DOHH2 (cell line): ENCODE measurements at regions not wholly inside any gene's neighbourhood (a gene's known extent, or its start where the extent isn't known, plus 50 kb on each side); places are given as distances from the start of the nearest gene placed in this dataset.

Experiments used
- H3F3A ChIP-seq: fragments of 200-600 bp; sonication (generic), shearing (Covaris generic); 2 replicates; pipeline ENCODE4 v1.6.0; 2016; ENCODE audit warnings: antibody characterized with exemption, mild to moderate bottlenecking; ENCODE audit not compliant: control insufficient read depth, insufficient read depth
- H3K27ac ChIP-seq: fragments of 200-600 bp; sonication (generic); 2 replicates; pipeline ENCODE4 v1.5.1; 2014; ENCODE audit warnings: low read depth, mild to moderate bottlenecking, low read length, moderate library complexity
- H3K27me3 ChIP-seq: fragments of 200-600 bp; sonication (generic); 2 replicates; pipeline ENCODE4 v1.6.1; 2014; ENCODE audit warnings: mild to moderate bottlenecking, low read length, mixed read lengths; ENCODE audit not compliant: control insufficient read depth
- H3K36me3 ChIP-seq: fragments of 200-600 bp; sonication (generic); 2 replicates; pipeline ENCODE4 v1.6.1; 2014; ENCODE audit warnings: mild to moderate bottlenecking, low read length, moderate library complexity, mixed read lengths; ENCODE audit not compliant: control insufficient read depth
- H3K4me1 ChIP-seq: fragments of 200-600 bp; sonication (generic); 2 replicates; pipeline ENCODE4 v1.6.1; 2014; ENCODE audit warnings: mild to moderate bottlenecking, low read length, mixed read lengths; ENCODE audit not compliant: control insufficient read depth
- H3K4me2 ChIP-seq: fragments of 200-600 bp; sonication (generic); 2 replicates; pipeline ENCODE4 v1.6.0; 2014; ENCODE audit warnings: mild to moderate bottlenecking, low read length, moderate library complexity
- H3K4me3 ChIP-seq: fragments of 200-600 bp; sonication (generic); 2 replicates; pipeline ENCODE4 v1.5.1; 2014; ENCODE audit warnings: mild to moderate bottlenecking, low read length, mixed read lengths
- H3K79me2 ChIP-seq: fragments of 200-600 bp; sonication (generic); 2 replicates; pipeline ENCODE4 v1.6.1; 2014; ENCODE audit warnings: mild to moderate bottlenecking, low read length, mixed read lengths; ENCODE audit not compliant: control insufficient read depth
- H3K9me2 ChIP-seq: fragments of 200-600 bp; sonication (generic); replicated peaks from 2 replicates; pipeline ENCODE4 v1.6.1; 2014; ENCODE audit warnings: mild to moderate bottlenecking, low read length, mixed read lengths; ENCODE audit not compliant: control insufficient read depth
- H3K9me3 ChIP-seq: fragments of 200-600 bp; sonication (generic); 2 replicates; pipeline ENCODE4 v1.6.1; 2014; ENCODE audit warnings: antibody characterized with exemption, low read length, mixed read lengths; ENCODE audit not compliant: control insufficient read depth, insufficient read depth
- H4K20me1 ChIP-seq: fragments of 200-600 bp; sonication (generic); 2 replicates; pipeline ENCODE4 v1.6.0; 2014; ENCODE audit warnings: low read depth, mild to moderate bottlenecking, antibody characterized with exemption, low read length, moderate library complexity; ENCODE audit not compliant: control insufficient read depth, insufficient read depth
- CTCF ChIP-seq: fragments of 200-600 bp; sonication (generic); IDR thresholded peaks from one replicate; pipeline ENCODE4 v1.5.1; 2014; ENCODE audit warnings: antibody characterized with exemption, mild to moderate bottlenecking, low read depth, low read length; ENCODE audit not compliant: poor library complexity, severe bottlenecking
- EZH2phosphoT487 ChIP-seq: fragments of 200-600 bp; sonication (generic); IDR thresholded peaks from 2 replicates; pipeline ENCODE4 v1.6.1; 2017; ENCODE audit warnings: borderline replicate concordance, mild to moderate bottlenecking, antibody characterized with exemption, low read length, moderate library complexity, mixed read lengths

GRCh38 chr1:219488275-219488674, 124.6 kb downstream of the ZC3H11B start:
- Histone ChIP-seq H3K4me3 (no peak overlapping the region), H3F3A (no peaks in the 10 kb centered on the region), H3K4me1 (no peaks in the 10 kb centered on the region), H3K4me2 (no peak overlapping the region), H3K79me2 (no peaks in the 10 kb centered on the region), H3K36me3 (no peaks in the 10 kb centered on the region), H4K20me1 (no peaks in the 10 kb centered on the region), H3K9me2 (no peaks in the 10 kb centered on the region), H3K9me3 (no peaks in the 10 kb centered on the region), H3K27ac (no peak overlapping the region), H3K27me3 (peaks cover 5% of the 10 kb centered on the region; the same call in 1 of the 2 replicates)
- TF ChIP-seq EZH2phosphoT487 (no peak), CTCF (no peak)

GRCh38 chr1:219483530-219483929, 129.4 kb downstream of the ZC3H11B start:
- no peak for TF ChIP-seq CTCF
- TF ChIP-seq EZH2phosphoT487, result no peak
- H4K20me1 ChIP-seq, result no peaks in the 10 kb centered on the region
- H3K27me3 ChIP-seq, result peaks cover 5% of the 10 kb centered on the region; the same call in 1 of the 2 replicates
- H3K9me3 ChIP-seq, result no peaks in the 10 kb centered on the region
- H3K36me3 ChIP-seq, result no peaks in the 10 kb centered on the region
- no peak overlapping the region for H3K4me2 ChIP-seq
- H3K27ac ChIP-seq, result no peak overlapping the region
- H3K79me2 ChIP-seq, result no peaks in the 10 kb centered on the region
- no peak overlapping the region for H3K4me3 ChIP-seq
- no peaks in the 10 kb centered on the region for H3F3A ChIP-seq
- no peaks in the 10 kb centered on the region for H3K4me1 ChIP-seq
- no peaks in the 10 kb centered on the region for H3K9me2 ChIP-seq

GRCh38 chr1:219480011-219480410, 132.9 kb downstream of the ZC3H11B start:
- H3F3A ChIP-seq, result no peaks in the 10 kb centered on the region

More at GRCh38 chr1:219480011-219480410, 132.9 kb downstream of the ZC3H11B start:
- Histone ChIP-seq H3K36me3 (no peaks in the 10 kb centered on the region), H3K9me2 (no peaks in the 10 kb centered on the region), H3K4me3 (no peak overlapping the region), H3K9me3 (no peaks in the 10 kb centered on the region), H4K20me1 (no peaks in the 10 kb centered on the region), H3K79me2 (no peaks in the 10 kb centered on the region), H3K4me1 (no peaks in the 10 kb centered on the region), H3K4me2 (no peak overlapping the region), H3K27ac (no peak overlapping the region), H3K27me3 (no peaks in the 10 kb centered on the region)
- TF ChIP-seq CTCF, result no peak
- TF ChIP-seq EZH2phosphoT487, result no peak
